GM12892 (cell line): ENCODE measurements at regions not wholly inside any gene's neighbourhood (a gene's known extent, or its start where the extent isn't known, plus 50 kb on each side); places are given as distances from the start of the nearest gene placed in this dataset.

Source experiments
- DNase-seq: peaks from one replicate; pipeline ENCODE4 v3.0.0; 2011; ENCODE audit not compliant: insufficient read length
- FAIRE-seq: peaks from 2 replicates; lab custom pipeline; 2011; peaks lifted over from hg19 to GRCh38; lab: Jason Lieb, UNC
- POLR2A ChIP-seq: IDR thresholded peaks from 2 replicates; pipeline ENCODE4 v1.6.1; 2011; ENCODE audit warnings: low read depth, low read length, control low read depth
- POLR2AphosphoS5 ChIP-seq: IDR thresholded peaks from 2 replicates; pipeline ENCODE4 v1.6.1; 2011; ENCODE audit warnings: low read depth, low read length, control low read depth
- TAF1 ChIP-seq: IDR thresholded peaks from 2 replicates; pipeline ENCODE4 v1.6.1; 2011; ENCODE audit warnings: low read depth, mild to moderate bottlenecking, control low read depth, low read length, borderline replicate concordance

DNA sequence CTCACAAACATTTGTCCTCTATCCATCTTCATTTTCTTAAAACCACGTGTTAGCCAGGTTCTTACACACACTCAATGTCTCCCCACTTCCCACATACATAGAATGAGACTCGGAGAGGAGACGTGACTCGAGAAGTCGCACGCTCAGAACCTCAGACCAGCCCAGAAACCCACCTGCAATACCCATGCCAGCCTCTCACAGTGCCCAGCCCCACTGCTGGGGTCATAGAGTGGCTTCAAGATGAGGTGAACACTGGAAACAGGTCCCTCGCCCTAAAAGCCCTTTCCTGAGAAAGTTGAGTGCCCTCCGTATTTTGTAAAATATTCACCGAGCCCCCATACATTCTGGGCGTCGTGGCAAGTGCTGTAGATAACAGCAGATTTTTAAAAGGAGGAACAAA lies 487.4 kb downstream of the EIPR1 start:
- TF ChIP-seq POLR2A (no peak), POLR2AphosphoS5 (no peak), TAF1 (no peak)
- DNase-seq, result no peak
- FAIRE-seq, result no peak

GRCh38 chr2:2889646-2890045 lies 488.0 kb downstream of the EIPR1 start:
- TF ChIP-seq POLR2A (no peak), TAF1 (no peak), POLR2AphosphoS5 (no peak)
- DNase-seq (no peak), FAIRE-seq (no peak)

- DNase-seq, result no peak
- no peak for FAIRE-seq
- no peak for TF ChIP-seq POLR2AphosphoS5
- TF ChIP-seq POLR2A, result no peak
- no peak for TF ChIP-seq TAF1
These were observed 488.5 kb downstream of the EIPR1 start for GRCh38 chr2:2889141-2889540.

DNA sequence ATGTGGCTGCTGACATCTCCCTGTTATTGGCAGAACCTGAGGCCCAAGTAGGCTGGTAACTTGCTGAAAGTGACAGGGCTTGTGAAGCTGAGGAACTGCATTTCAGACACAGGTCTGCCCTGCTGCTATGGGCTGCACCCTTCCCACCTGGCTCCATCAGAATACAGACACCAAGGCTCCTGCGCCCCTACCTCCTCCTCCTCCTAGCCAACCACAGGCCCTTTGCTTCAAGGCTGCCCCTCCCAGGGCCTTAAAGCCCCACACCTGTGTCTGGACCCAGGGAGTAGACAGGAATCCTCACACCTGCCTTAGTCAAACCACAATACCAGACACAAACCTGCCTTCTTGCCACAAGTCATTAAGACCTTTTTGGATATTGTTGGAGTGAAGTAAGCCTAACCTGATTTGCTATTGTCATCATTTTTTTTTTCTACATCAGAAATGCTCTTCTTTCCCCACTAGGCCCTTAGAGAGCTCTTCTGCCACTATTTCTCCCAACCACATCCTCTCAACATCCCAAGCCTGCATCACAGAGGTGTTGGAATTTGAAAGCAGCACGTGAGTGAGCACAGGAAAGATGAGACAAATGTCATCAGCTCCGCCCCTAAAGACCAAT lies 489.7 kb downstream of the EIPR1 start:
- TF ChIP-seq TAF1 (no peak), POLR2AphosphoS5 (no peak), POLR2A (no peak)
- DNase-seq (no peak), FAIRE-seq (no peak)

GRCh38 chr2:2886922-2887321 lies 490.7 kb downstream of the EIPR1 start:
- TF ChIP-seq POLR2AphosphoS5 (no peak), POLR2A (no peak), TAF1 (no peak)
- FAIRE-seq, result no peak
- no peak for DNase-seq

DNA sequence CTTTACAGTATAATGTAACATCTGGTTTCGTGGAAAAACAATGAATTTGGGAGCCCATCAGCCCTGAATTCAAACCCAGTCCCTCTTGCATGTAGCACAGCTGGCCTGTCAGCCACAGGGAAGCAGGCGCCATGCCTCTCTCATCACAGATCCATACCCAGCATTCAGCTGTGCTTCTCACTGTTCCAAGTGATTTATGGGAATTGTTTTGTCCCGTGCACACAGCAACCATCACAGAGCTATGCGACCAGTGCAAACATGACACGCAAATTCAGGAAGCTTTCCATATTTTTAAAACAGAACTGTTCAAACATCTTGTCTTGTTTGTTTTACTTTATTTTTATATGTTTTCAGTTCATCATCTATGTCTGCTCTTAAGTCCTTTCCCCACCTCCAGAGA lies 496.1 kb downstream of the EIPR1 start:
- FAIRE-seq (no peak), DNase-seq (no peak)
- TF ChIP-seq POLR2AphosphoS5 (no peak), POLR2A (no peak), TAF1 (no peak)

DNA sequence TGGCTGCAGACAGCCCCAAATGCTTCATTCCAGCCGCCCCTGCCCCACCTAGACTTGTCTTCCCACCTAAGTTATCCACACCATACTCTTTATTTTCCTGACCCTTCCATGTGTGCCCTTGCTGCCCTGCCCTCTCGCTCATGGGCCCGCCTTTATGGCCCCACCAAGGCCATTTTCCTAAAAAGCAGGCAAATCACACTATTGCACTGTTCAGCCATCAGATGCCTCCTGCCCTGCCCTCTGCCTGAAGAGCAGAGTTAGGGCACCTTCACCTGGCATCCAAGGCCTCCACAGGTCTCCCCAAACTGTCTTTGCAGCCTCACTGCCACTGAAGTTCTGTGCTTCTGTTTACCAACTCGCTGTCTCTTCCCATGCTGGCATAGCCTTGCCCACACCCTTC lies 496.7 kb downstream of the EIPR1 start:
- TF ChIP-seq TAF1 (no peak), POLR2A (no peak)
- FAIRE-seq (no peak), DNase-seq (no peak)

GRCh38 chr2:2879781-2880180 lies 497.8 kb downstream of the EIPR1 start:
- DNase-seq (peak; percentile 44), FAIRE-seq (peak; percentile 5)
- no peak for TF ChIP-seq POLR2AphosphoS5
- no peak for TF ChIP-seq POLR2A
- TF ChIP-seq TAF1, result no peak

GRCh38 chr2:2879071-2879470 lies 498.5 kb downstream of the EIPR1 start:
- no peak for FAIRE-seq
- DNase-seq, result no peak
- TF ChIP-seq TAF1, result no peak
- TF ChIP-seq POLR2A, result no peak
- TF ChIP-seq POLR2AphosphoS5, result no peak

DNA sequence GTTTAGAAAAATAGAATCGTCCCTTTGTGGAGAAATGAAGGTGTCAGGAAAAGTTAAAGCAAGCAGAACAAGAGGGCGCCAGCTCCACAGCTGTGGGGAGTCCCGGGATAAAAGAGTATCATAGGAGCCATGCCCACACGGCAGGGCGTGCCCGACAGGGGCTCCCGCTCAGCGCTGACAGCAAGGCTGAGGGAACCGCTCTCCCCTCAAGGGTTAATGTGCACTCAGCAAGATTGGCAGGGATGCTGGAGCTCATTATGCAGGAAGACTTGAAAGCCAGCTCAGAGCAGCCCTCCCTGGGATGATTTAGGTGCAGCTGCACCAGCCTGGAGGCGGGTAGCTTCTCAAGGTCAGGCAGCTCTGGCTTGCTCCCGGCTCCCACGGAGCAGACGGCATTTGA lies 500.2 kb downstream of the EIPR1 start:
- TF ChIP-seq POLR2AphosphoS5, result no peak
- no peak for TF ChIP-seq POLR2A
- no peak for TF ChIP-seq TAF1
- DNase-seq (no peak), FAIRE-seq (no peak)

DNA sequence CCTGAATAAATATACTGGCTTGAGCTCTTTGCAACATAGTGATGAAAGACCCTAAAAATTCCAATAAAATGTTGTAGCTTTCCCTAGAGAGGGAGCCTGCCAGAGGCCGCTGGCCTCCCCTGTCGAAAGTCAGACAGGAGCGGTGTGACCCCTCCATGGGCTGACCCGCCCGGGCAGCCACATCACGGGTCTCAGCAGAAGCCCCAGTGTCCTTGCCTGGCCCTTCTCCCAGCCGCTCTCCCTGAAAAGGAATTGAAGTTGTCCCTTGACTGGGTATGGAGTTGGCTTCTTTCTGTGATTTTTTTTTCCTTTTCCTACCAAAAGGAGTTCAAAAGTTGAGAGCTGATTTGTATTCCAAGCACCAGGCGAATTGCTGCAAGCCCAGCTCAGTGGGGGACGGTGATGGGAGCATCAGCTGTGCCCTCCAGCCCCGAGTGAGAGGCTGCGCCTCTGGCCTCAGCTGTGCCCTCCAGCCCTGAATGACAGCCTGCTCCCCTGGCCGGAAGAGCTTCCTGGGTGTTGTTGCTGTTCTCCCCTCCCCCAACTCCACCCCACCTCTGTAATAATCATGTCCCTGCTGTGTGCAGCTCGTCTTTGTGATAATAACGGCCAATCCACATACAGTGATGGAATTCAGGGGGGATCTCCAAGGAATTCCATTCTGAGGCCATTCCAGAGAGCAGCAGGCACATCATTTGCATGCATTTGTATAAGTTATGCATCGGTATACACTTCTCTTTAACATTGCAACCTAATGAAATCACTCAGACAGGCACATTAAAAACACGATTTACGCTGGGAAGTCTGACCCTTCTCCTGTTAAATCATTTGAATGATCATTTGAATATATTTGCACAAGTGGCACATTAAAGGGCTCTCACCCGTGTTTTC lies 501.0 kb downstream of the EIPR1 start:
- no peak for TF ChIP-seq POLR2A
- TF ChIP-seq POLR2AphosphoS5, result no peak
- DNase-seq (no peak), FAIRE-seq (no peak)

- TF ChIP-seq TAF1, result no peak
- TF ChIP-seq POLR2A, result no peak
- TF ChIP-seq POLR2AphosphoS5, result no peak
- no peak for FAIRE-seq
- no peak for DNase-seq
These were observed 501.8 kb downstream of the EIPR1 start for GRCh38 chr2:2875831-2876230.

DNA sequence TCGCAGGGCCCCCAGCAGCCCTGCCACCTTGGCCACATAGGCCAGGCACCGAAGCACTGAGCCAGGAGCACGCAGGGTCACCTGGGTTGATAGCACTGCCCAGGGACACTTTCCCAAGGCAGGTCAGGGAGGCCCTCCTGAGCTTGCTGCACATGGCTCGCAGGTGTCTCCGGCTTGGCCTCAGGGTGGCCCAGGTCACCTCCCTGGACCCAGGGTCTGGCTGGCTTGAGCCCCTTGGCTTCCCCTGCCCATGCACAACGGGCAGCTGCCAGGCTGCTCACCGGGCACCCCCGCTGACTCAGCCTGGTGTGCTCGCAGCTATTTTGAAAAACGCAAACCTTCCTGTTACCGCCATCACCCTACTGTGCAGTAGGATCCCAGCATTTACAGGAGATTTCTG lies 502.3 kb downstream of the EIPR1 start:
- DNase-seq, result no peak
- TF ChIP-seq POLR2A, result no peak
- no peak for TF ChIP-seq POLR2AphosphoS5
- no peak for TF ChIP-seq TAF1
- FAIRE-seq, result no peak
